ENCODE measurements at regions not wholly inside any gene's neighbourhood (a gene's known extent, or its start where the extent isn't known, plus 50 kb on each side); places are given as distances from the start of the nearest gene placed in this dataset.

DNA sequence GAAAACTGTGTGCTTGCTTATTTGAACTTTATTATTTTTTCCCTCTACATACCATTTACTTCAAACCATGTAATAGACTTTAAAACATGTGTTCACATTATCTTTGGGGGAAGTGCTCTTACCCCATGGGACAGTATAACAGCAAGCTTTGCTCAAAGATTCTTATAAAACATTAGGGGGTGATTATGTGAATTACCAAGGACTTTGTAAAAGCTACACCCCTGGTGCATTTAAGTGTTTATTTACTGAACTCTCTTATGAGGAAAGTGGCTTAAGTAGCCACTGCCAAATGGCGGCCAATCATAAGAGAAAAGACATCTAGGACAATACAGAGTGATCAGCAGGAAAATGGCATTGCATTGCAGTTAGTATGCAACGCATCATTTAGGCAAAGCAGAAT lies 70.3 kb downstream of the CAPZA3 start:
- ChIA-PET CTCF (no interaction called here), POLR2A (no interaction called here)
- no peaks in the 10 kb centered on the region for H3K4me1 ChIP-seq
- DNase-seq (ENCODE audit: low read depth in 1 of 2, low spot score in 1 of 2) (no peak), FAIRE-seq (no peak), ATAC-seq (no peak)
- H3K9me3 ChIP-seq = no peaks in the 10 kb centered on the region
- H3K27ac ChIP-seq = no peak overlapping the region
- H3K4me2 ChIP-seq = no peak overlapping the region
- no peak for TF ChIP-seq GATA3 (IDR thresholded peaks at IDR 0.05; ENCODE audit: borderline replicate concordance)
- TF ChIP-seq, protein P1, sequence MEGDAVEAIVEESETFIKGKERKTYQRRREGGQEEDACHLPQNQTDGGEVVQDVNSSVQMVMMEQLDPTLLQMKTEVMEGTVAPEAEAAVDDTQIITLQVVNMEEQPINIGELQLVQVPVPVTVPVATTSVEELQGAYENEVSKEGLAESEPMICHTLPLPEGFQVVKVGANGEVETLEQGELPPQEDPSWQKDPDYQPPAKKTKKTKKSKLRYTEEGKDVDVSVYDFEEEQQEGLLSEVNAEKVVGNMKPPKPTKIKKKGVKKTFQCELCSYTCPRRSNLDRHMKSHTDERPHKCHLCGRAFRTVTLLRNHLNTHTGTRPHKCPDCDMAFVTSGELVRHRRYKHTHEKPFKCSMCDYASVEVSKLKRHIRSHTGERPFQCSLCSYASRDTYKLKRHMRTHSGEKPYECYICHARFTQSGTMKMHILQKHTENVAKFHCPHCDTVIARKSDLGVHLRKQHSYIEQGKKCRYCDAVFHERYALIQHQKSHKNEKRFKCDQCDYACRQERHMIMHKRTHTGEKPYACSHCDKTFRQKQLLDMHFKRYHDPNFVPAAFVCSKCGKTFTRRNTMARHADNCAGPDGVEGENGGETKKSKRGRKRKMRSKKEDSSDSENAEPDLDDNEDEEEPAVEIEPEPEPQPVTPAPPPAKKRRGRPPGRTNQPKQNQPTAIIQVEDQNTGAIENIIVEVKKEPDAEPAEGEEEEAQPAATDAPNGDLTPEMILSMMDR (IDR thresholded peaks at IDR 0.05) = no peak
- no peak for TF ChIP-seq RFX5 (IDR thresholded peaks at IDR 0.05)
- TF ChIP-seq EHMT2 (IDR thresholded peaks at IDR 0.05; ENCODE audit: low read depth) = no peak
- TF ChIP-seq EHF (CRISPR knock-in tag; IDR thresholded peaks at IDR 0.05) = no peak
- no peak for TF ChIP-seq KDM1A (IDR thresholded peaks at IDR 0.05; ENCODE audit: low read depth)
- TF ChIP-seq CBX2 (IDR thresholded peaks at IDR 0.05; ENCODE audit: borderline replicate concordance, low read depth) = no peak
- no peak for TF ChIP-seq CEBPB (IDR thresholded peaks at IDR 0.05)
- TF ChIP-seq, protein P2, sequence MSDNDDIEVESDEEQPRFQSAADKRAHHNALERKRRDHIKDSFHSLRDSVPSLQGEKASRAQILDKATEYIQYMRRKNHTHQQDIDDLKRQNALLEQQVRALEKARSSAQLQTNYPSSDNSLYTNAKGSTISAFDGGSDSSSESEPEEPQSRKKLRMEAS (IDR thresholded peaks at IDR 0.05) = no peak
- TF ChIP-seq FOSB (CRISPR knock-in tag; IDR thresholded peaks at IDR 0.05) = no peak
- no peak for TF ChIP-seq HDAC2 (IDR thresholded peaks at IDR 0.05)
- no peak for TF ChIP-seq MAFK (IDR thresholded peaks at IDR 0.05; ENCODE audit: partially characterized antibody)
- no peak for TF ChIP-seq FOSL2 (IDR thresholded peaks at IDR 0.05)
- no peak for TF ChIP-seq FOSL2 (CRISPR knock-in tag; IDR thresholded peaks at IDR 0.05)
- H3K4me3 ChIP-seq = no peak overlapping the region
- whole genome bisulfite sequencing (ENCODE audit: missing lambda C conversion rate) = 50% methylated on average over 2 of the region's 2 CpGs

DNA sequence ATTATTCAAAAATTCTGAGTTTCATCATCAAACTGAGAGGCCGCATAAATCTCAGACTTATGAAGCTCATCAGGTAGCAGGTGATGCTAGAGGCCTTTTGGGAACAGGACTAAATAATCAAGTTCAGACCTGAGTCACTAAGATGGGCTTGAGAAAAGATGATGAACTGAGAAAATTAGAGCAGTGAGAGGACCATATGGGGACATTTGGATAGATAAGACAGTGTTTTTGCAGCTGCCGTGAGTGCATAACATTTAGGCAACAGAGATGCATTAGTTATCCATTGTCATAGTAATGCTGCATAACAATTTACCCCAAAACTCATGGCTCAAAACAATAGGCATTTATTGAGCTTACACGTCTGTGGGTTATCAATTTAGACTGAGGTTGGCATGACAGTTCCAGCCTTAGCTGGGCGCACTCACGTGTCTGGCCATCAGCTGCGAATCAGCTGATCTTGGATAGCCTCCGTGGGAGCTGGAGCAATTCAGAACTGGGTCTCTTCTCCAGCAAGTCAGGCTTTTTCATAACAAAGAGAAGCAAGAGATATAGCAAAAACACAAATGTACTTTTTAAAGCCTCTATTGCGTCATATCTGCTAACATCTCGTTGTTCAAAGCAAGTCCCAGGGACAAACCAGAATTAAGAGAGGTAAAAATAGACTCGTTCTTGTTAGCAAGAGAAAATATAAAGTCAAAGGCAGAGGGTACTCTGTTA lies 72.8 kb downstream of the CAPZA3 start:
- no peak for DNase-seq (ENCODE audit: low read depth in 1 of 2, low spot score in 1 of 2)
- FAIRE-seq = no peak
- POLR2A ChIA-PET = no interaction called here
- no peak for ATAC-seq
- 56% methylated on average over 10 of the region's 10 CpGs for WGBS (ENCODE audit: missing lambda C conversion rate)
- no peak overlapping the region for H3K27ac ChIP-seq
- TF ChIP-seq, protein P3, sequence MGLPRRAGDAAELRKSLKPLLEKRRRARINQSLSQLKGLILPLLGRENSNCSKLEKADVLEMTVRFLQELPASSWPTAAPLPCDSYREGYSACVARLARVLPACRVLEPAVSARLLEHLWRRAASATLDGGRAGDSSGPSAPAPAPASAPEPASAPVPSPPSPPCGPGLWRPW (IDR thresholded peaks at IDR 0.05) = no peak
- no peak for TF ChIP-seq PHF8 (IDR thresholded peaks at IDR 0.05; ENCODE audit: borderline replicate concordance, low read depth)
- TF ChIP-seq CHD2 (IDR thresholded peaks at IDR 0.05; ENCODE audit: low read length, partially characterized antibody) = no peak
- TF ChIP-seq, protein P4, sequence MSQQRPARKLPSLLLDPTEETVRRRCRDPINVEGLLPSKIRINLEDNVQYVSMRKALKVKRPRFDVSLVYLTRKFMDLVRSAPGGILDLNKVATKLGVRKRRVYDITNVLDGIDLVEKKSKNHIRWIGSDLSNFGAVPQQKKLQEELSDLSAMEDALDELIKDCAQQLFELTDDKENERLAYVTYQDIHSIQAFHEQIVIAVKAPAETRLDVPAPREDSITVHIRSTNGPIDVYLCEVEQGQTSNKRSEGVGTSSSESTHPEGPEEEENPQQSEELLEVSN (IDR thresholded peaks at IDR 0.05; ENCODE audit: borderline replicate concordance, low read depth) = no peak
- TF ChIP-seq KDM5A (IDR thresholded peaks at IDR 0.05) = no peak
- TF ChIP-seq MYC (IDR thresholded peaks at IDR 0.05; ENCODE audit: borderline replicate concordance, low read length) = no peak
- no peak for TF ChIP-seq ZNF302 (CRISPR knock-in tag; IDR thresholded peaks at IDR 0.05)
- TF ChIP-seq EHF (CRISPR knock-in tag; IDR thresholded peaks at IDR 0.05) = no peak
- TF ChIP-seq SREBF2 (IDR thresholded peaks at IDR 0.05) = no peak
- no peak for TF ChIP-seq POLR2AphosphoS2 (conservative IDR thresholded peaks at IDR 0.05; ENCODE audit: low read length)
- TF ChIP-seq MAFK (IDR thresholded peaks at IDR 0.05; ENCODE audit: partially characterized antibody) = no peak
- TF ChIP-seq POLR2A (IDR thresholded peaks at IDR 0.05; ENCODE audit: low read length) = no peak
- TF ChIP-seq BHLHE40 (IDR thresholded peaks at IDR 0.05; ENCODE audit: low read depth, low read length) = no peak
- TF ChIP-seq, protein P1 (IDR thresholded peaks at IDR 0.05) = no peak
- TF ChIP-seq NFE2L2 (conservative IDR thresholded peaks at IDR 0.05; ENCODE audit: low read length) = no peak
- no peak for TF ChIP-seq ZFP36 (IDR thresholded peaks at IDR 0.05; ENCODE audit: borderline replicate concordance, partially characterized antibody)
- TF ChIP-seq ESRRA (IDR thresholded peaks at IDR 0.05; ENCODE audit: borderline replicate concordance, low read length) = no peak
- CTCF ChIA-PET = interaction anchor here (1.3 kb wide), 1 partner anchor 375 kb away, joined by 4 read pairs; no protein-coding TSS in a partner anchor
- H3K9me3 ChIP-seq = no peaks in the 10 kb centered on the region
- H3K4me1 ChIP-seq = no peaks in the 10 kb centered on the region
- no peak overlapping the region for H3K4me3 ChIP-seq
- no peak overlapping the region for H3K4me2 ChIP-seq

Measured in A549 (cell line).